Kidney (tissue), 13 donors: ENCODE measurements at regions not wholly inside any gene's neighbourhood (a gene's known extent, or its start where the extent isn't known, plus 50 kb on each side); places are given as distances from the start of the nearest gene placed in this dataset.

ENCODE experiments used
- DNase-seq, 5 donors: peaks; one replicate each; pipeline ENCODE4 v3.0.0-alpha.2; 2013 to 2020
- FAIRE-seq: peaks from 2 replicates; lab custom pipeline; 2012; peaks lifted over from hg19 to GRCh38; lab: Jason Lieb, UNC
- H3K27ac ChIP-seq, 2 donors: one replicate each; pipeline ENCODE4 v1.7.0; 2013; ENCODE audit warnings: low read depth in 2 of 2, low read length in 2 of 2, inconsistent platforms in 1 of 2
- H3K27me3 ChIP-seq: one replicate; pipeline ENCODE4 v1.7.1; 2013; ENCODE audit warnings: low read length, inconsistent platforms; ENCODE audit not compliant: control insufficient read depth, insufficient read depth
- H3K36me3 ChIP-seq, 3 donors: one replicate each; pipeline versions ENCODE4 v1.7.0 to v1.7.1; 2013; ENCODE audit warnings: low read length in 3 of 3, control low read depth in 1 of 3, inconsistent platforms in 1 of 3; ENCODE audit not compliant: insufficient read depth in 3 of 3, control insufficient read depth in 2 of 3
- H3K4me1 ChIP-seq, 3 donors: one replicate each; pipeline versions ENCODE4 v1.7.0 to v1.7.1; 2013; ENCODE audit warnings: low read length in 3 of 3, inconsistent platforms in 1 of 3, low read depth in 1 of 3; ENCODE audit not compliant: control insufficient read depth in 2 of 3, insufficient read depth in 2 of 3
- H3K4me3 ChIP-seq, 3 donors: one replicate each; pipeline versions ENCODE4 v1.7.0 to v1.8.1; 2013; ENCODE audit warnings: low read length in 3 of 3, control low read depth in 1 of 3, inconsistent platforms in 1 of 3
- H3K9ac ChIP-seq, 3 donors: one replicate each; pipeline versions ENCODE4 v1.7.0 to v1.7.1; 2013; ENCODE audit warnings: low read length in 3 of 3, control low read depth in 1 of 3, inconsistent platforms in 1 of 3
- H3K9me3 ChIP-seq, 3 donors: one replicate each; pipeline versions ENCODE4 v1.7.0 to v1.7.1; 2013; ENCODE audit warnings: low read length in 3 of 3, control low read depth in 1 of 3, inconsistent platforms in 1 of 3; ENCODE audit not compliant: control insufficient read depth in 2 of 3, insufficient read depth in 1 of 3
- intact Hi-C: fragments of 100-400 bp; cut with DNase I; formaldehyde crosslinking; loops from one replicate; pipeline ENCODE4 v1.11.1; 2022
- TF ChIP-seq, protein P1 (sequence below): IDR thresholded peaks from 3 replicates; pipeline ENCODE4 v1.5.1; 2012; ENCODE audit warnings: mild to moderate bottlenecking, moderate library complexity, borderline replicate concordance; ENCODE audit not compliant: insufficient read depth; ENCODE audit errors: extremely low read depth
- donor health status: control.
- donor health status: control.
- donor health status: control.
- donor health status: control.
- donor health status: control.
- donor health status: DM: yes; HTN: yes; CAD: no.
- donor health status: Normal renal cell carcinoma (clear cell type).

DNA sequence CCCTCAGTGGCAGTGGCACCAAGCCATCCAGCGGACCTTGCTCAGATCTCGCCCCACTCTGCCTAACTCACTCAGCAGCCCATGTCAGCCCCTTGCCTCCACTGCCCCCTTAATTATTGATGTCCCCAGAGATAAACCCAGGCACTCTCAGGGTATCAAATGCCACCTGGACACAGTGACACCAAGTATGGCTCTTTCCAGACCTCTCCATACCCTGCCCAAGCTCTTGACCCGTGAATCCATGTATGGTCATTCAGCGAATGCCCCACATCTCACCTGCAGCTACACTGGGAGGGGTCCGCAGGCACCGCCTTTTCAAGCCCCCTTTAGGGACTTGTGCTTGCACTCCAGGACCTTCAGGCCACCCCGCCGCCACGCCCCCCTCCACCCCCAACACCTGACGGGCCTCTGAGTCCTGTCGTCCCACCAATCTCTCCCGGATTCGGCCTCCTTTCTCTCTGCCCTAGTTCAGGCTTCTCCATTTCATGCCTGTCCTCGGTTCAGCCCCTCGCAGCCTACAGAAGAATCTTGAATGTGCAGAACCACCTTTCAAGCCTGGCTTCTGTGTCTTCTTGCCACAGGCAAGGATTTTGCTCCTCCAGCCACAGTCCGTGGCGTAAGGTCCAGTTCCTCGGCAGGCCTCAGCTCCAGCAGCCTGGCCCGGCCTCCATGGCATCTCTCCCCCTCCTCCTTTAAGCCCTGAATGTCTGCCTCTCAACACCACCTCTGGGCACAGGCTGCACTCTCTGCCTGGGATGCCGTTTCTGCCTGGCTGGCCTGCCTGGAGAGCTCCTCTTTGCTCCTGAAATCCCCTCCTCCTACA, 54.1 kb upstream of the ODC1 start:
- no peak for FAIRE-seq
- peak in 1 of 5 donors; percentile 43 for DNase-seq
- Histone ChIP-seq H3K27ac (no peak overlapping the region), H3K9me3 (no peaks in the 10 kb centered on the region), H3K36me3 (no peaks in the 10 kb centered on the region), H3K9ac (no peak overlapping the region), H3K4me1 (peaks cover 0 to 5% (median 0%) of the 10 kb centered on the region in 3 donors), H3K27me3 (no peaks in the 10 kb centered on the region), H3K4me3 (no peak overlapping the region)
- TF ChIP-seq, protein P1, sequence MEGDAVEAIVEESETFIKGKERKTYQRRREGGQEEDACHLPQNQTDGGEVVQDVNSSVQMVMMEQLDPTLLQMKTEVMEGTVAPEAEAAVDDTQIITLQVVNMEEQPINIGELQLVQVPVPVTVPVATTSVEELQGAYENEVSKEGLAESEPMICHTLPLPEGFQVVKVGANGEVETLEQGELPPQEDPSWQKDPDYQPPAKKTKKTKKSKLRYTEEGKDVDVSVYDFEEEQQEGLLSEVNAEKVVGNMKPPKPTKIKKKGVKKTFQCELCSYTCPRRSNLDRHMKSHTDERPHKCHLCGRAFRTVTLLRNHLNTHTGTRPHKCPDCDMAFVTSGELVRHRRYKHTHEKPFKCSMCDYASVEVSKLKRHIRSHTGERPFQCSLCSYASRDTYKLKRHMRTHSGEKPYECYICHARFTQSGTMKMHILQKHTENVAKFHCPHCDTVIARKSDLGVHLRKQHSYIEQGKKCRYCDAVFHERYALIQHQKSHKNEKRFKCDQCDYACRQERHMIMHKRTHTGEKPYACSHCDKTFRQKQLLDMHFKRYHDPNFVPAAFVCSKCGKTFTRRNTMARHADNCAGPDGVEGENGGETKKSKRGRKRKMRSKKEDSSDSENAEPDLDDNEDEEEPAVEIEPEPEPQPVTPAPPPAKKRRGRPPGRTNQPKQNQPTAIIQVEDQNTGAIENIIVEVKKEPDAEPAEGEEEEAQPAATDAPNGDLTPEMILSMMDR = no peak
- intact Hi-C loops = no loop called here

DNA sequence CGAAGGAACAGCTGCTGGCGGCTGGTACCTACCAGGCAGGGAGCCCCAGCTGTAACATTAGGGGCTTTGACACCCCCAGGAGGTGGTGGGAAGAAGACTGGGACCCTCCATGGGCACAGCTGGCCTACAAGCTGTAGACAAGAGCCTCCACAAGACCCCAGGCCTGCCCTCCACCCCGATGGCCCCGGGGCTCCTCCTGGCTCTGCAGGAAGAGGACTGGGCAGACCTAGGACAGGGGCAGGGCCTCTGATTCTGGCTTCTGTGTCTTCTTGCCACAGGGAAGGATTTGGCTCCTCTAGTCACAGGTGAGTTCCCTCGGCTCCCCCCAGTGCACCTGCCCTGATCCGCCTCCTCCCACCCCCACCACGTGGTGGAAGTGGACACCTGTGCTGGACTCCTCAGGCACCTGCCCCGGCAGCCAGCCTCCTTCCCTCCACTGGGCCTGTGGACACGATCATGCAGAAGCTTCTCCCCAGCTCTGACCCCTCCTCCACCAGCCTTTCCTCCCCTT, 53.4 kb upstream of the ODC1 start:
- no peaks in the 10 kb centered on the region for H3K9me3 ChIP-seq
- no peak overlapping the region for H3K9ac ChIP-seq
- no peak overlapping the region for H3K27ac ChIP-seq
- H3K4me1 ChIP-seq = peaks cover 0 to 5% (median 0%) of the 10 kb centered on the region in 3 donors
- DNase-seq (peak in 1 of 5 donors; percentile 74), FAIRE-seq (no peak)
- H3K27me3 ChIP-seq = no peaks in the 10 kb centered on the region
- no peak overlapping the region for H3K4me3 ChIP-seq
- TF ChIP-seq, protein P1 = no peak
- no peaks in the 10 kb centered on the region for H3K36me3 ChIP-seq
- intact Hi-C loops = no loop called here

GRCh38 chr2:10500601-10501361, 52.7 kb upstream of the ODC1 start:
- FAIRE-seq = no peak
- no peaks in the 10 kb centered on the region for H3K36me3 ChIP-seq
- H3K4me3 ChIP-seq = no peak overlapping the region
- H3K27ac ChIP-seq = no peak overlapping the region
- H3K4me1 ChIP-seq = peaks cover 0 to 5% (median 0%) of the 10 kb centered on the region in 3 donors
- DNase-seq = peak in 1 of 5 donors; percentile 66
- H3K9me3 ChIP-seq = no peaks in the 10 kb centered on the region
- H3K27me3 ChIP-seq = no peaks in the 10 kb centered on the region
- intact Hi-C loops = no loop called here
- H3K9ac ChIP-seq = no peak overlapping the region
- TF ChIP-seq, protein P1 = no peak
